ENCODE measurements at regions not wholly inside any gene's neighbourhood (a gene's known extent, or its start where the extent isn't known, plus 50 kb on each side); places are given as distances from the start of the nearest gene placed in this dataset.
"Not testable (repeated sequence)": the region's sequence is repeated elsewhere in the genome, so short reads cannot be mapped to it uniquely, and the experiment has no call there.

- no peak for DNase-seq (ENCODE audit: low spot score)
These were observed 610.6 kb upstream of the DIPK2B start for GRCh38 chrX:45811326-45811725.

- no peak for DNase-seq (ENCODE audit: low spot score)
These were observed 607.1 kb upstream of the DIPK2B start for GRCh38 chrX:45807572-45808425.

- DNase-seq (ENCODE audit: low spot score): no peak
These were observed 605.9 kb upstream of the DIPK2B start for GRCh38 chrX:45806410-45807121.

- DNase-seq (ENCODE audit: low spot score): no peak
These were observed 603.6 kb upstream of the DIPK2B start for GRCh38 chrX:45804276-45804675.

GRCh38 chrX:45803383-45803921 is 602.8 kb upstream of the DIPK2B start:
- no peak for DNase-seq (ENCODE audit: low spot score)

GRCh38 chrX:45801554-45801953 is 600.9 kb upstream of the DIPK2B start:
- DNase-seq (ENCODE audit: low spot score): peak; percentile 5

GRCh38 chrX:45800746-45801453 is 600.2 kb upstream of the DIPK2B start:
- not testable (repeated sequence) for DNase-seq (ENCODE audit: low spot score)

- no peak for DNase-seq (ENCODE audit: low spot score)
These were observed 598.9 kb upstream of the DIPK2B start for GRCh38 chrX:45799576-45799975.

GRCh38 chrX:45795546-45795945 is 594.9 kb upstream of the DIPK2B start:
- no peak for DNase-seq (ENCODE audit: low spot score)

- DNase-seq (ENCODE audit: low spot score): no peak
These were observed 594.3 kb upstream of the DIPK2B start for GRCh38 chrX:45794995-45795337.

GRCh38 chrX:45794323-45794994 is 593.8 kb upstream of the DIPK2B start:
- DNase-seq (ENCODE audit: low spot score): no peak

- no peak for DNase-seq (ENCODE audit: low spot score)
These were observed 588.3 kb upstream of the DIPK2B start for GRCh38 chrX:45788941-45789348.

- DNase-seq (ENCODE audit: low spot score): no peak
These were observed 587.6 kb upstream of the DIPK2B start for GRCh38 chrX:45788315-45788714.

GRCh38 chrX:45784590-45784989 is 583.9 kb upstream of the DIPK2B start:
- DNase-seq (ENCODE audit: low spot score): no peak

GRCh38 chrX:45783002-45783401 is 582.3 kb upstream of the DIPK2B start:
- DNase-seq (ENCODE audit: low spot score): no peak

- no peak for DNase-seq (ENCODE audit: low spot score)
These were observed 581.4 kb upstream of the DIPK2B start for GRCh38 chrX:45781901-45782553.

- DNase-seq (ENCODE audit: low spot score): no peak
These were observed 577.9 kb upstream of the DIPK2B start for GRCh38 chrX:45778616-45779015.

GRCh38 chrX:45777366-45777765 is 576.7 kb upstream of the DIPK2B start:
- no peak for DNase-seq (ENCODE audit: low spot score)

- no peak for DNase-seq (ENCODE audit: low spot score)
These were observed 574.8 kb upstream of the DIPK2B start for GRCh38 chrX:45775468-45775867.

- no peak for DNase-seq (ENCODE audit: low spot score)
These were observed 574.3 kb upstream of the DIPK2B start for GRCh38 chrX:45774961-45775360.

- DNase-seq (ENCODE audit: low spot score): no peak
These were observed 572.9 kb upstream of the DIPK2B start for GRCh38 chrX:45773572-45773971.
